Liver (tissue), 3 donors: ENCODE measurements at regions not wholly inside any gene's neighbourhood (a gene's known extent, or its start where the extent isn't known, plus 50 kb on each side); places are given as distances from the start of the nearest gene placed in this dataset.

ENCODE experiments used
- ATF3 ChIP-seq: IDR thresholded peaks from 2 replicates; pipeline ENCODE4 v1.6.1; 2016; ENCODE audit warnings: antibody characterized with exemption
- CTCF ChIP-seq: fragments of 150-350 bp; IDR thresholded peaks from 2 replicates; pipeline ENCODE4 v1.5.1; 2017; ENCODE audit warnings: improper control_type of control experiment, low read depth, low read length; ENCODE audit not compliant: missing input control
- EGR1 ChIP-seq, 2 donors: IDR thresholded peaks; 2 replicates each; pipeline ENCODE4 v1.6.1; 2016 to 2018; ENCODE audit warnings: antibody characterized with exemption in 2 of 2, low read depth in 2 of 2
- FOXA1 ChIP-seq: IDR thresholded peaks from 2 replicates; pipeline ENCODE4 v1.6.1; 2016; ENCODE audit warnings: antibody characterized with exemption
- GABPA ChIP-seq, 2 donors: IDR thresholded peaks in 1 of 2; conservative IDR thresholded peaks in 1 of 2; 2 replicates each; pipeline ENCODE4 v1.6.1; 2016; ENCODE audit warnings: antibody characterized with exemption in 2 of 2, mild to moderate bottlenecking in 1 of 2, moderate library complexity in 1 of 2
- HNF4G ChIP-seq: IDR thresholded peaks from 2 replicates; pipeline ENCODE4 v1.6.1; 2016; ENCODE audit warnings: antibody characterized with exemption
- JUND ChIP-seq, 2 donors: IDR thresholded peaks; 2 replicates each; pipeline ENCODE4 v1.6.1; 2016; ENCODE audit warnings: antibody characterized with exemption in 2 of 2
- MAX ChIP-seq: IDR thresholded peaks from 2 replicates; pipeline ENCODE4 v1.6.1; 2016; ENCODE audit warnings: antibody characterized with exemption
- RAD21 ChIP-seq, 2 donors: IDR thresholded peaks; 2 replicates each; pipeline ENCODE4 v1.6.1; 2016; ENCODE audit warnings: antibody characterized with exemption in 2 of 2, mild to moderate bottlenecking in 2 of 2
- REST ChIP-seq: IDR thresholded peaks from 2 replicates; pipeline ENCODE4 v1.6.1; 2016; ENCODE audit warnings: antibody characterized with exemption, mild to moderate bottlenecking
- RXRA ChIP-seq, 2 donors: IDR thresholded peaks; 2 replicates each; pipeline ENCODE4 v1.6.1; 2017 to 2018; ENCODE audit warnings: antibody characterized with exemption in 2 of 2, mild to moderate bottlenecking in 1 of 2
- TAF1 ChIP-seq: conservative IDR thresholded peaks from 2 replicates; pipeline ENCODE4 v1.6.1; 2016; ENCODE audit warnings: antibody characterized with exemption, mild to moderate bottlenecking
- YY1 ChIP-seq: IDR thresholded peaks from 2 replicates; pipeline ENCODE4 v1.6.1; 2016; ENCODE audit warnings: antibody characterized with exemption, mild to moderate bottlenecking
- donor health status: healthy.
- donor health status: healthy.

- TF ChIP-seq CTCF = no peak
- TF ChIP-seq YY1 = no peak
- no peak for TF ChIP-seq RAD21 (IDR thresholded peaks at IDR 0.05)
- no peak for TF ChIP-seq REST
- TF ChIP-seq TAF1 = no peak
- TF ChIP-seq HNF4G = no peak
- no peak for TF ChIP-seq ATF3
- no peak for TF ChIP-seq FOXA1
- no peak for TF ChIP-seq MAX
- no peak for TF ChIP-seq GABPA (IDR thresholded peaks at IDR 0.05 in 1 of 2, conservative IDR thresholded peaks at IDR 0.05 in 1 of 2)
- no peak for TF ChIP-seq RXRA (IDR thresholded peaks at IDR 0.05)
- TF ChIP-seq EGR1 (IDR thresholded peaks at IDR 0.05; ENCODE audit: low read depth in 2 of 2) = no peak
- TF ChIP-seq JUND (IDR thresholded peaks at IDR 0.05) = no peak
Measured at GRCh38 chr1:221641811-221642210, 100.1 kb downstream of the DUSP10 start.
